AG09309 (cell line): ENCODE measurements at regions not wholly inside any gene's neighbourhood (a gene's known extent, or its start where the extent isn't known, plus 50 kb on each side); places are given as distances from the start of the nearest gene placed in this dataset.

ENCODE experiments used
- DNase-seq: peaks from one replicate; pipeline ENCODE4 v3.0.0-alpha.2; 2010; ENCODE audit warnings: low read depth
- H3K4me3 ChIP-seq: 2 replicates; pipeline ENCODE4 v1.5.1; 2011; ENCODE audit warnings: mild to moderate bottlenecking, low read depth, low read length, moderate library complexity; ENCODE audit not compliant: control insufficient read depth
- TF ChIP-seq, protein P1 (sequence below): IDR thresholded peaks from 2 replicates; pipeline ENCODE4 v1.5.1; 2011; ENCODE audit warnings: mild to moderate bottlenecking, low read depth, low read length, inconsistent platforms; ENCODE audit not compliant: insufficient read depth, control insufficient read depth; ENCODE audit errors: missing control alignments

GRCh38 chr2:239583879-239584859 is 183.3 kb upstream of the HDAC4 start:
- H3K4me3 ChIP-seq: no peak overlapping the region
- DNase-seq: no peak
- TF ChIP-seq, protein P1, sequence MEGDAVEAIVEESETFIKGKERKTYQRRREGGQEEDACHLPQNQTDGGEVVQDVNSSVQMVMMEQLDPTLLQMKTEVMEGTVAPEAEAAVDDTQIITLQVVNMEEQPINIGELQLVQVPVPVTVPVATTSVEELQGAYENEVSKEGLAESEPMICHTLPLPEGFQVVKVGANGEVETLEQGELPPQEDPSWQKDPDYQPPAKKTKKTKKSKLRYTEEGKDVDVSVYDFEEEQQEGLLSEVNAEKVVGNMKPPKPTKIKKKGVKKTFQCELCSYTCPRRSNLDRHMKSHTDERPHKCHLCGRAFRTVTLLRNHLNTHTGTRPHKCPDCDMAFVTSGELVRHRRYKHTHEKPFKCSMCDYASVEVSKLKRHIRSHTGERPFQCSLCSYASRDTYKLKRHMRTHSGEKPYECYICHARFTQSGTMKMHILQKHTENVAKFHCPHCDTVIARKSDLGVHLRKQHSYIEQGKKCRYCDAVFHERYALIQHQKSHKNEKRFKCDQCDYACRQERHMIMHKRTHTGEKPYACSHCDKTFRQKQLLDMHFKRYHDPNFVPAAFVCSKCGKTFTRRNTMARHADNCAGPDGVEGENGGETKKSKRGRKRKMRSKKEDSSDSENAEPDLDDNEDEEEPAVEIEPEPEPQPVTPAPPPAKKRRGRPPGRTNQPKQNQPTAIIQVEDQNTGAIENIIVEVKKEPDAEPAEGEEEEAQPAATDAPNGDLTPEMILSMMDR: no peak

- no peak overlapping the region for H3K4me3 ChIP-seq
- DNase-seq: no peak
These were observed 182.5 kb upstream of the HDAC4 start for GRCh38 chr2:239583171-239583878.

GRCh38 chr2:239582476-239582875 is 181.7 kb upstream of the HDAC4 start:
- TF ChIP-seq, protein P1: no peak
- no peak for DNase-seq
- no peak overlapping the region for H3K4me3 ChIP-seq

More at GRCh38 chr2:239583171-239583878, 182.5 kb upstream of the HDAC4 start:
- TF ChIP-seq, protein P1: no peak

GRCh38 chr2:239581352-239581901 is 180.6 kb upstream of the HDAC4 start:
- no peak for DNase-seq
- H3K4me3 ChIP-seq: no peak overlapping the region
- TF ChIP-seq, protein P1: no peak

DNA sequence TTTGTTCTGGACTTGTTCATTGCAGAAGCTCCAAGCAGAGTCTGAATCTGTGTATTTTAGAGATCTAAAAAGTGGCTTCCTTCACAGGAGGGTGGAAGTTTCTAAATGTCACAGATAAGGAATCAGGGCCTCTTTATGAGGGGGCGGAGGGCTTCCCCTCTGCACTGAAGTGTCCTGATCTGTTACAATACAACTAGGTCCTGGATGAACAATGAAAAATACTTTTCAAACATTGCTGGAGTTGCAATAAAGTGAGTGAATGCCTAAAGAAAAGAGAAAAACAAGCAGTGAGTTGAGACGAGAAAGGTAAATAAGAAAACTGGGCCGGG is 179.3 kb upstream of the HDAC4 start:
- TF ChIP-seq, protein P1: no peak
- no peak for DNase-seq
- no peak overlapping the region for H3K4me3 ChIP-seq

- TF ChIP-seq, protein P1: no peak
- H3K4me3 ChIP-seq: no peak overlapping the region
- no peak for DNase-seq
These were observed 178.8 kb upstream of the HDAC4 start for GRCh38 chr2:239579524-239580198.
